A673 (cell line): ENCODE measurements at regions not wholly inside any gene's neighbourhood (a gene's known extent, or its start where the extent isn't known, plus 50 kb on each side); places are given as distances from the start of the nearest gene placed in this dataset.

ENCODE experiments used
- CTCF ChIP-seq: fragments of 300-800, 200-600 bp; sonication (generic); conservative IDR thresholded peaks from 2 replicates; pipeline ENCODE4 v1.5.1; 2017; ENCODE audit warnings: low read depth, mild to moderate bottlenecking, antibody characterized with exemption, low read length, moderate library complexity, mixed read lengths
- EZH2 ChIP-seq: fragments of 200-600 bp; sonication (generic); IDR thresholded peaks from 2 replicates; pipeline ENCODE4 v1.6.1; 2017; ENCODE audit warnings: borderline replicate concordance, low read depth, mild to moderate bottlenecking, mixed read lengths, antibody characterized with exemption, low read length; ENCODE audit not compliant: poor library complexity, severe bottlenecking

GRCh38 chr1:178612261-178612660 lies 99.4 kb downstream of the TEX35 start:
- no peak for TF ChIP-seq CTCF
- no peak for TF ChIP-seq EZH2
